NCI-H2227 (cell line): ENCODE measurements at regions not wholly inside any gene's neighbourhood (a gene's known extent, or its start where the extent isn't known, plus 50 kb on each side); places are given as distances from the start of the nearest gene placed in this dataset.

ENCODE experiments used
- DNase-seq: peaks from one replicate; lab custom pipeline; 2025; ENCODE audit not compliant: unreplicated experiment; lab: John Stamatoyannopoulos, UW

- no peak for DNase-seq
These were observed 514.2 kb upstream of the LINC00305 start for GRCh38 chr18:64663086-64663485.

- no peak for DNase-seq
These were observed 510.3 kb upstream of the LINC00305 start for GRCh38 chr18:64659196-64659595.

- DNase-seq, result no peak
These were observed 504.2 kb upstream of the LINC00305 start for GRCh38 chr18:64653068-64653467.

GRCh38 chr18:64650068-64650467 is 501.2 kb upstream of the LINC00305 start:
- DNase-seq, result no peak

GRCh38 chr18:64645753-64646152 is 496.9 kb upstream of the LINC00305 start:
- no peak for DNase-seq

GRCh38 chr18:64639536-64639935 is 490.6 kb upstream of the LINC00305 start:
- no peak for DNase-seq

GRCh38 chr18:64620971-64621560 is 472.2 kb upstream of the LINC00305 start:
- no peak for DNase-seq

- DNase-seq, result no peak
These were observed 469.5 kb upstream of the LINC00305 start for GRCh38 chr18:64618390-64618789.

- DNase-seq, result no peak
These were observed 466.1 kb upstream of the LINC00305 start for GRCh38 chr18:64615021-64615420.

GRCh38 chr18:64614446-64614845 is 465.6 kb upstream of the LINC00305 start:
- no peak for DNase-seq

GRCh38 chr18:64592246-64592645 is 443.4 kb upstream of the LINC00305 start:
- DNase-seq, result no peak

GRCh38 chr18:64589000-64589399 is 440.1 kb upstream of the LINC00305 start:
- DNase-seq, result no peak

GRCh38 chr18:64566456-64566855 is 417.6 kb upstream of the LINC00305 start:
- DNase-seq, result no peak

GRCh38 chr18:64562651-64563050 is 413.8 kb upstream of the LINC00305 start:
- no peak for DNase-seq

- DNase-seq, result no peak
These were observed 397.6 kb upstream of the LINC00305 start for GRCh38 chr18:64546451-64546850.

- no peak for DNase-seq
These were observed 391.0 kb upstream of the LINC00305 start for GRCh38 chr18:64539847-64540246.

- no peak for DNase-seq
These were observed 379.8 kb upstream of the LINC00305 start for GRCh38 chr18:64528646-64529045.

GRCh38 chr18:64519201-64519600 is 370.3 kb upstream of the LINC00305 start:
- no peak for DNase-seq

- DNase-seq, result no peak
These were observed 369.3 kb upstream of the LINC00305 start for GRCh38 chr18:64518191-64518590.

- DNase-seq, result no peak
These were observed 364.5 kb upstream of the LINC00305 start for GRCh38 chr18:64513401-64513800.

- no peak for DNase-seq
These were observed 341.3 kb upstream of the LINC00305 start for GRCh38 chr18:64490207-64490606.

GRCh38 chr18:64488698-64489097 is 339.8 kb upstream of the LINC00305 start:
- DNase-seq, result no peak

- DNase-seq, result peak; percentile 33
These were observed 325.9 kb upstream of the LINC00305 start for GRCh38 chr18:64474773-64475172.
